ENCODE measurements at regions not wholly inside any gene's neighbourhood (a gene's known extent, or its start where the extent isn't known, plus 50 kb on each side); places are given as distances from the start of the nearest gene placed in this dataset.

DNA sequence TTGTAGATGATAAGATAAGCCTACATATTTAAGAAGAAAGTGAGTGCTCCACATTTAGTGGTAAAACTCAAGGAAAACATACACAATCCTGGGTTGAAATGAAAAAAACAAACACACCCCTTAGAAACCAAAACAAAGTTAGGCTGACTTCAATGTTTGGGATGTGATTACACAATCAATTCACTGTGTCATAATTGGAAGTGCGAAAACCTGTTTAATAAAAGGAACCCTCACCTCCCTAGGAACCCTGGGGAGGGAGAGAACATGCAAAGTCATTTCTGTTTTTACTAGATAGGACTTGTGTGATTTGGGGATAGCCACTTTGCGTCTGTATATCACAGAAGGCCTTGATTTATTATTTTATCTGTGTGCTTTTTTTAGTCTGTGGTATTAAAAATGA, 275.0 kb downstream of the NFKBIZ start:
- no peaks in the 10 kb centered on the region; a peak in 1 of 5 replicates for H3K27me3 ChIP-seq (ENCODE audit: control insufficient read depth in 1 of 2, insufficient read depth in 2 of 2, low read length in 2 of 2)
- no peak overlapping the region for H3K4me2 ChIP-seq (ENCODE audit: low read depth, low read length)
- ChIA-PET CTCF (ENCODE audit: low intra/inter-chr PET ratio, low total read pairs) (no interaction called here), POLR2A (no interaction called here)
- H3K27ac ChIP-seq (ENCODE audit: extremely low read length, insufficient read depth, low read length), result no peak overlapping the region
- no peak for DNase-seq (ENCODE audit: low spot score)
- TF ChIP-seq, protein P1, sequence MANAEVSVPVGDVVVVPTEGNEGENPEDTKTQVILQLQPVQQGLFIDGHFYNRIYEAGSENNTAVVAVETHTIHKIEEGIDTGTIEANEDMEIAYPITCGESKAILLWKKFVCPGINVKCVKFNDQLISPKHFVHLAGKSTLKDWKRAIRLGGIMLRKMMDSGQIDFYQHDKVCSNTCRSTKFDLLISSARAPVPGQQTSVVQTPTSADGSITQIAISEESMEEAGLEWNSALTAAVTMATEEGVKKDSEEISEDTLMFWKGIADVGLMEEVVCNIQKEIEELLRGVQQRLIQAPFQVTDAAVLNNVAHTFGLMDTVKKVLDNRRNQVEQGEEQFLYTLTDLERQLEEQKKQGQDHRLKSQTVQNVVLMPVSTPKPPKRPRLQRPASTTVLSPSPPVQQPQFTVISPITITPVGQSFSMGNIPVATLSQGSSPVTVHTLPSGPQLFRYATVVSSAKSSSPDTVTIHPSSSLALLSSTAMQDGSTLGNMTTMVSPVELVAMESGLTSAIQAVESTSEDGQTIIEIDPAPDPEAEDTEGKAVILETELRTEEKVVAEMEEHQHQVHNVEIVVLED (CRISPR knock-in tag; IDR thresholded peaks at IDR 0.05; ENCODE audit: borderline replicate concordance), result no peak
- no peak for TF ChIP-seq ZNF672 (CRISPR knock-in tag; IDR thresholded peaks at IDR 0.05)
- 0 out of 2 replicates have a peak, but pooled peaks have one; percentile 58 for TF ChIP-seq CEBPB (IDR thresholded peaks at IDR 0.05; ENCODE audit: borderline replicate concordance, low read depth, low read length)
- in situ Hi-C loops (cut with HindIII; ENCODE audit: extremely low pct_ligation_motif_present, low pct_unique_long_range_greater_than_20kb), result no loop called here
- no peak overlapping the region for H3K9ac ChIP-seq (ENCODE audit: insufficient read depth, low read depth, low read length)
- no peaks in the 10 kb centered on the region for H4K20me1 ChIP-seq (ENCODE audit: insufficient read depth, low read length)
- no peaks in the 10 kb centered on the region for H3K79me2 ChIP-seq (ENCODE audit: insufficient read depth, low read length)
- no TSS peak for BruUV-seq (replicated peaks)
- FAIRE-seq, result no peak
- H2AFZ ChIP-seq (ENCODE audit: low read length), result no peak overlapping the region
- peaks cover 10% of the 10 kb centered on the region; the same call in 1 of the 2 replicates for H3K9me3 ChIP-seq (ENCODE audit: low read length)
- intact Hi-C loops (cut with micrococcal nuclease; ENCODE audit: unreplicated experiment), result no loop called here
- ATAC-seq, result no peak
- 26% methylated on average over 2 of the region's 2 CpGs for WGBS (ENCODE audit: low lambda C conversion rate)
- H3K4me3 ChIP-seq (replicated peaks in 1 of 3; ENCODE audit: insufficient read depth in 1 of 3, low read depth in 2 of 3, low read length in 3 of 3), result no peak overlapping the region
- H3K4me1 ChIP-seq (ENCODE audit: insufficient read depth, low read length), result no peaks in the 10 kb centered on the region
- H3K36me3 ChIP-seq (replicated peaks in 1 of 2; ENCODE audit: control insufficient read depth in 1 of 2, insufficient read depth in 2 of 2, low read length in 2 of 2), result no peaks in the 10 kb centered on the region

DNA sequence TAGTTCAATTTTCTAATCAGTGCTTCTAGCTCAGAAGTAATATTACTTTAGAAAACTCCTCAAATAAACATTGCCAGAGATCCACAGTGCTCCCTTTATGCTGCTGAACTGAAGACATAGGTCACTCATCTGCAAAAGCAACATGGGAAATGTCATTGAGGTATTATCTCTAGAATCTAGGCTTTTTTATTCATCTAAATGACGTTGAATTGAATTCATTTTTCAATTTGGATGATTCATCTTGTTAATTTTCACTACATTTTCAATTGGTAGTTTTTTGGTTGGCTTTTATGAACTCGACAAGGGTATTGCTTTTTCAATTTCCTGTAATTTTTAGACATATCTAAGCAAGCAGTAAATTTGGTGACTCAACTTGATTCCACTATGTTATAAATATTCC, 275.4 kb downstream of the NFKBIZ start:
- in situ Hi-C loops (cut with HindIII; ENCODE audit: extremely low pct_ligation_motif_present, low pct_unique_long_range_greater_than_20kb), result no loop called here
- WGBS (ENCODE audit: low lambda C conversion rate), result 0% methylated on average over 2 of the region's 2 CpGs
- CTCF ChIA-PET (ENCODE audit: low intra/inter-chr PET ratio, low total read pairs), result no interaction called here
- TF ChIP-seq NCOR1 (IDR thresholded peaks at IDR 0.05; ENCODE audit: borderline replicate concordance, low read length) (no peak), ZSCAN21 (CRISPR knock-in tag; IDR thresholded peaks at IDR 0.05; ENCODE audit: borderline replicate concordance) (no peak), RFX3 (CRISPR knock-in tag; IDR thresholded peaks at IDR 0.05) (no peak), POLR2AphosphoS2 (IDR thresholded peaks at IDR 0.05; ENCODE audit: low read depth, low read length) (no peak)
- TF ChIP-seq, protein P2, sequence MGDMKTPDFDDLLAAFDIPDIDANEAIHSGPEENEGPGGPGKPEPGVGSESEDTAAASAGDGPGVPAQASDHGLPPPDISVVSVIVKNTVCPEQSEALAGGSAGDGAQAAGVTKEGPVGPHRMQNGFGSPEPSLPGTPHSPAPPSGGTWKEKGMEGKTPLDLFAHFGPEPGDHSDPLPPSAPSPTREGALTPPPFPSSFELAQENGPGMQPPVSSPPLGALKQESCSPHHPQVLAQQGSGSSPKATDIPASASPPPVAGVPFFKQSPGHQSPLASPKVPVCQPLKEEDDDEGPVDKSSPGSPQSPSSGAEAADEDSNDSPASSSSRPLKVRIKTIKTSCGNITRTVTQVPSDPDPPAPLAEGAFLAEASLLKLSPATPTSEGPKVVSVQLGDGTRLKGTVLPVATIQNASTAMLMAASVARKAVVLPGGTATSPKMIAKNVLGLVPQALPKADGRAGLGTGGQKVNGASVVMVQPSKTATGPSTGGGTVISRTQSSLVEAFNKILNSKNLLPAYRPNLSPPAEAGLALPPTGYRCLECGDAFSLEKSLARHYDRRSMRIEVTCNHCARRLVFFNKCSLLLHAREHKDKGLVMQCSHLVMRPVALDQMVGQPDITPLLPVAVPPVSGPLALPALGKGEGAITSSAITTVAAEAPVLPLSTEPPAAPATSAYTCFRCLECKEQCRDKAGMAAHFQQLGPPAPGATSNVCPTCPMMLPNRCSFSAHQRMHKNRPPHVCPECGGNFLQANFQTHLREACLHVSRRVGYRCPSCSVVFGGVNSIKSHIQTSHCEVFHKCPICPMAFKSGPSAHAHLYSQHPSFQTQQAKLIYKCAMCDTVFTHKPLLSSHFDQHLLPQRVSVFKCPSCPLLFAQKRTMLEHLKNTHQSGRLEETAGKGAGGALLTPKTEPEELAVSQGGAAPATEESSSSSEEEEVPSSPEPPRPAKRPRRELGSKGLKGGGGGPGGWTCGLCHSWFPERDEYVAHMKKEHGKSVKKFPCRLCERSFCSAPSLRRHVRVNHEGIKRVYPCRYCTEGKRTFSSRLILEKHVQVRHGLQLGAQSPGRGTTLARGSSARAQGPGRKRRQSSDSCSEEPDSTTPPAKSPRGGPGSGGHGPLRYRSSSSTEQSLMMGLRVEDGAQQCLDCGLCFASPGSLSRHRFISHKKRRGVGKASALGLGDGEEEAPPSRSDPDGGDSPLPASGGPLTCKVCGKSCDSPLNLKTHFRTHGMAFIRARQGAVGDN (CRISPR knock-in tag; IDR thresholded peaks at IDR 0.05), result no peak
- TF ChIP-seq, protein P3, sequence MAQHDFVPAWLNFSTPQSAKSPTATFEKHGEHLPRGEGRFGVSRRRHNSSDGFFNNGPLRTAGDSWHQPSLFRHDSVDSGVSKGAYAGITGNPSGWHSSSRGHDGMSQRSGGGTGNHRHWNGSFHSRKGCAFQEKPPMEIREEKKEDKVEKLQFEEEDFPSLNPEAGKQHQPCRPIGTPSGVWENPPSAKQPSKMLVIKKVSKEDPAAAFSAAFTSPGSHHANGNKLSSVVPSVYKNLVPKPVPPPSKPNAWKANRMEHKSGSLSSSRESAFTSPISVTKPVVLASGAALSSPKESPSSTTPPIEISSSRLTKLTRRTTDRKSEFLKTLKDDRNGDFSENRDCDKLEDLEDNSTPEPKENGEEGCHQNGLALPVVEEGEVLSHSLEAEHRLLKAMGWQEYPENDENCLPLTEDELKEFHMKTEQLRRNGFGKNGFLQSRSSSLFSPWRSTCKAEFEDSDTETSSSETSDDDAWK (CRISPR knock-in tag; IDR thresholded peaks at IDR 0.05), result no peak
- TF ChIP-seq, protein P4, sequence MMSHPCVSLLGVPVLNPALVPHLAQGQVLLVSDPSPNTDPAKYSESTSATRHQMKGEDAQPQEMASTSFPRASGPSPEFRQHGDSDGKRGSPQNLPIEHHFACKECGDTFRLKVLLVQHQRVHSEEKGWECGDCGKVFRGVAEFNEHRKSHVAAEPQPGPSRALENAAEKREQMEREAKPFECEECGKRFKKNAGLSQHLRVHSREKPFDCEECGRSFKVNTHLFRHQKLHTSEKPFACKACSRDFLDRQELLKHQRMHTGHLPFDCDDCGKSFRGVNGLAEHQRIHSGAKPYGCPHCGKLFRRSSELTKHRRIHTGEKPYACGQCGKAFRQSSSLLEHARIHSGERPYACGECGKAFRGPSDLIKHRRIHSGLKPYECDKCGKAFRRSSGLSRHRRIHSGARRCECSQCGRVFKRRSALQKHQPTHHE (CRISPR knock-in tag; IDR thresholded peaks at IDR 0.05; ENCODE audit: borderline replicate concordance), result no peak

More for the DNA sequence above, 275.4 kb downstream of the NFKBIZ start:
- Histone ChIP-seq H3K4me2 (ENCODE audit: low read depth, low read length) (no peak overlapping the region), H3K4me3 (replicated peaks in 1 of 3; ENCODE audit: insufficient read depth in 1 of 3, low read depth in 2 of 3, low read length in 3 of 3) (no peak overlapping the region), H3K36me3 (replicated peaks in 1 of 2; ENCODE audit: control insufficient read depth in 1 of 2, insufficient read depth in 2 of 2, low read length in 2 of 2) (no peaks in the 10 kb centered on the region), H3K4me1 (ENCODE audit: insufficient read depth, low read length) (no peaks in the 10 kb centered on the region), H3K27me3 (ENCODE audit: control insufficient read depth in 1 of 2, insufficient read depth in 2 of 2, low read length in 2 of 2) (no peaks in the 10 kb centered on the region; a peak in 1 of 5 replicates), H3K79me2 (ENCODE audit: insufficient read depth, low read length) (no peaks in the 10 kb centered on the region), H4K20me1 (ENCODE audit: insufficient read depth, low read length) (no peaks in the 10 kb centered on the region), H3K9ac (ENCODE audit: insufficient read depth, low read depth, low read length) (no peak overlapping the region), H2AFZ (ENCODE audit: low read length) (no peak overlapping the region), H3K9me3 (ENCODE audit: low read length) (peaks cover 10% of the 10 kb centered on the region; the same call in 1 of the 2 replicates), H3K27ac (ENCODE audit: extremely low read length, insufficient read depth, low read length) (no peak overlapping the region)
- no peak for DNase-seq (ENCODE audit: low spot score)
- POLR2A ChIA-PET, result no interaction called here
- BruUV-seq (replicated peaks), result no TSS peak
- intact Hi-C loops (cut with micrococcal nuclease; ENCODE audit: unreplicated experiment), result no loop called here
- ATAC-seq, result no peak
- no peak for FAIRE-seq
